HG03469 (cell line): ENCODE measurements at regions not wholly inside any gene's neighbourhood (a gene's known extent, or its start where the extent isn't known, plus 50 kb on each side); places are given as distances from the start of the nearest gene placed in this dataset.

Experiments used
- ATAC-seq: cut with Tn5 transposase; IDR thresholded peaks from one replicate; pipeline ENCODE4 v1.9.1; 2021; ENCODE audit warnings: mild to moderate bottlenecking, moderate library complexity, moderate number of reproducible peaks; ENCODE audit not compliant: unreplicated experiment

GRCh38 chr4:175946472-175947116 is 119.0 kb upstream of the WDR17 start:
- ATAC-seq = no peak

DNA sequence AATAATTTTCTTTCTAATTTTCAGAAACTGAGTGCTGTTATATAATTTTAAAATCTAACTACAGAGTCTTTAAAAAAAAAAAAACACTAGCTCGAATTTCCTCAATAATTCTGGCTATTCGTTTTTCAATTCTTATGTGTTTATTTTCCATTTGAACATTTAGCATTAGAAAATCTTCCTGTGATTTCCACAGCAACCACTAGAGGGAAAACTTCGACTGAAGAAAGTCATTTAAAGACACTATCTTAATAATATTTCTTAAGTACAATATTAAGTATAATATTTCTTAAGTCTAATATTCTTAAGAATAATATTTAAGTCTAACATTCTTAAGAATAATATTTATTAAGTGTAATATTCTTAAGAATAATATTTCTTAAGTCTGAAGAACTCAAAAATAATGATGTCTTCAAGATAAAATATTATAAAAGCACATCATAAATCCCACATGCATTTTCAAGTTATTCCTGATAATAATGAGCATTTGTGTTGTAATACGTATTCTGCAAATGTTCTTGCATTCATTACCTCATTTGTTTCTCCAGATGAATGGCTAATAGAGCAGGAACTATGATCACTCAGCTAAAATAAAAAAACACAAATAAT is 118.4 kb upstream of the WDR17 start:
- no peak for ATAC-seq

GRCh38 chr4:175951794-175952193 is 113.8 kb upstream of the WDR17 start:
- no peak for ATAC-seq

GRCh38 chr4:175953116-175953515 is 112.5 kb upstream of the WDR17 start:
- no peak for ATAC-seq

- peak; percentile 87 for ATAC-seq
Observed at GRCh38 chr4:175953960-175954521, 111.6 kb upstream of the WDR17 start.

- no peak for ATAC-seq
Observed at GRCh38 chr4:175954685-175955084, 111.0 kb upstream of the WDR17 start.

DNA sequence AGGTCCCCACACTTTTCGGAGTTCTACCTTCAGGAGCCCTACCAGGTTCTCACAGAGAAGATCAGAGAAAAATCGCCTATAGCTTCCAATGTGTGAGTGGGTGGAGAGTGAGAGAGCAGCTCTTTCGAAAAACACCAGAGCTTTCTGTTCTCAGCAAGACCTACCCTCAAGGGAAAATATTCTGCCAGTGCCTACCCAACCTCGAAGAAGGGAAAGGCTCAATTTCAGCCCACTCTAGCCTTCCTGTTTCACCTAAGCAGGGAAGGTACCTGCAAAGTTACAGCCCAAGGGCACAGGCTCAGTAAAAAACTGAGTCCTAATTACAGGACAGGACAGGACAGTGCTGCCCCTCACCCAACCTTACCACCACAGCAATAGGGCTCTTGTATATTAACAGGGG is 104.0 kb upstream of the WDR17 start:
- peak; percentile 93 for ATAC-seq

DNA sequence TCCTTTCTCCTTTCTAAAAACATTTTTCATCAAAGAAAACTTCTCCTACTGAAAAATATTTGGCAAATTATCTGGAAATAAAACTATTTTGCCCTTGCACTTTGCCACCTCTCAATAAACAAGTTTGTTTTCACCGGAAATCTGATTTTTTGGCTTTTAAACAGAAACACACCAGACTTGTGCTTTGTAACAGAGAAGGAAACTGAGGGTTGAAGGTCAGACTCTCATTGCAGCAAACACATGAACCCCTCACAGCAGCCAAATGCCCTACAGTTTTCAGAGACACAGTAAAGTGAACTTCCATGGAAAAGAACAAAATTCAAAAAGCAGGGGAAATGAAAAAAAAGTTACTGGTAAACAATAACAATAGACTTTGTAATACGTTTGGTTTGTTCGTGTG is 95.6 kb upstream of the WDR17 start:
- no peak for ATAC-seq

DNA sequence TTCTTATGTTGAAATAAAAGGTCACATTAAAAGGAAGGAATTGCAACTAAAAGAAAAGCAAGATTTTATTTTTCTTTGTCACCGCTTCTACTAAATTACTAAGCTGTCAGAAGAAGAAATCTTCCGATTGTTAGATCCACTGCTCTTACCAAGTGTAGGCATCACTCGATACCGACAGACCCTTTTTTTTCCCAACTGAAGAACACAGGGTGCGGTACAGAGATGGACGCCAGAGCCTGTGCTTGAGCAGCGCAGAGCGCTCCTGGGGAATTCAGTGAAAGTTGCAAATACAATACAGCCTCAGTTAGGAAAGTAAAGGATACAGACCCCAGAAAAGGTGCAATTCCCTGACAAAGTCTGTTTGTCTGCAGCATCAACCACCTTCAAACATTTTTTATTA is 94.9 kb upstream of the WDR17 start:
- no peak for ATAC-seq

DNA sequence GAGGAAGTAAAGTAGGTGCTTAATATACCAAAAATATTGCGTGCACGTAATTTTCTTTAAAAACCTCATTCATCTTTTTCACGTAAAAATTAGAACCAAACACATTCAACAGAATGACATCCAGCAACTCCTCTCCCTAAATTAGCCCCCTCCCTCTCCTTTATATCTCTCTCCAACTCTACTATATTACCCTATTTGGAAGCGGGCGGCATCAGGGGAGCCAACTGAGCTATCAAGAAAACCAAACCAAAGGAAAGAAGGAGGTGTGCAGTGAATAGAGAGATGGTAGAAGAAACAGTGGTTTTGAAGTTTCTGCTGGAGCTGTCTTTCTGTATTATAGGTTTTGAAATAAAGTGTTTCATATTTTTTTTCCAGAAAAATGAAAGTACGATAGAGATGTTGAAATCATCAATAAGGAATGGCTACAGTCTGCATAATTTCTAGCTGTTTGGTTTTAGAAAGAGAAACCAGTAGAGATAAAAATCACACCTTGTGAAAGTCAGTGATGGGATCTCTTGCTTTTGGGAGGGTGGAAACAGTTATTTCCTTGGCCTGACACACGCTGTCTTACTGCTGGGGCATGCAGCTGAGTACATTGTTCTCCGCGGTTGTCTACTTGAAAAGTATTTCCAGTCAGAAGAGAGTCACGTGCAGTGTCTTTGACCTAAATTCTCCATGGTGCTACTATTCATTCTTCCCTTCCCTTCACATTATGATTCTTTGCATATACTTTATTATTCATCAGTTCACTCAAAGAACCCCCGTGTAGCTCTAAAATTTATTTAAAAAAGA is 94.1 kb upstream of the WDR17 start:
- no peak for ATAC-seq

GRCh38 chr4:175973027-175973923 is 92.4 kb upstream of the WDR17 start:
- ATAC-seq = no peak

GRCh38 chr4:175983636-175984035 is 82.0 kb upstream of the WDR17 start:
- ATAC-seq = no peak

DNA sequence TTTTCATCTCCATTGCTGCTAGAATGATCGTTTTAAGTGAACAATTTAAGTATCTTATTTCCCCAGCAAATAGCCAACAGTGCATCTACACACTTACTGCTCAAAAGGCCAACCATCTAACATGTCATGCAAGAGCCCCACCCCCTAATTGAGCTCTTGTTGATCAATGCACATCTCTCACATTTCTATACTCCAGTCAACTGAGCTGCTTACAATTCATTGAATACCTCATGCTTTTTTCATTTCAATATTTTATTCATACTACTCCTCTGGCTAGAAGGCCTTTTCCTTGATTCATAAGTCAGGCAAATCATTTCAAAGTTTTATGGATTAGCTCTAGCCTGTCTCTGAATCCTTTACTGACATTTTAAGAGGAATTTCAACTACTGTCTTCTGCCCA is 79.0 kb upstream of the WDR17 start:
- no peak for ATAC-seq

- ATAC-seq = no peak
Observed at GRCh38 chr4:175988511-175988910, 77.1 kb upstream of the WDR17 start.

- ATAC-seq = no peak
Observed at GRCh38 chr4:175996206-175996605, 69.4 kb upstream of the WDR17 start.

DNA sequence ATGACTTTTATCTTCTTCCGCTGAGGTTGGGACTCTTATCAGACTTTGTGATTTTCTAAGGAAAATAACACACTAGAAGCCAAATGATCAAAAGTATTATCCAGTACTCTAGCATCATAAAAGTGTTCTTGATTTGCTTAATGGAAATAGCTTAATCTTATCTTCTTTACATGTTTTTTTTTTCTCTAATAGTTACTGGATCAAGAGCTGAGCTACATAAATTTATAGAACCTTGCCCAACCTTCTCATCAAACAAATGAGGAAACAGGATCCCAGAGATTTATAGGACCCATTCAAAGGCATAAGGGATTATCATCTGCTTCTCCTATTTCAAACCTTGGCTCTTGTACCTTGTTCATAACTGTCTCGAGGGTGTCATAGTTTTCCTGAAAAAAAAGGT is 68.3 kb upstream of the WDR17 start:
- no peak for ATAC-seq

- ATAC-seq = no peak
Observed at GRCh38 chr4:175998782-175999181, 66.9 kb upstream of the WDR17 start.

- ATAC-seq = no peak
Observed at GRCh38 chr4:175999944-176000343, 65.7 kb upstream of the WDR17 start.

DNA sequence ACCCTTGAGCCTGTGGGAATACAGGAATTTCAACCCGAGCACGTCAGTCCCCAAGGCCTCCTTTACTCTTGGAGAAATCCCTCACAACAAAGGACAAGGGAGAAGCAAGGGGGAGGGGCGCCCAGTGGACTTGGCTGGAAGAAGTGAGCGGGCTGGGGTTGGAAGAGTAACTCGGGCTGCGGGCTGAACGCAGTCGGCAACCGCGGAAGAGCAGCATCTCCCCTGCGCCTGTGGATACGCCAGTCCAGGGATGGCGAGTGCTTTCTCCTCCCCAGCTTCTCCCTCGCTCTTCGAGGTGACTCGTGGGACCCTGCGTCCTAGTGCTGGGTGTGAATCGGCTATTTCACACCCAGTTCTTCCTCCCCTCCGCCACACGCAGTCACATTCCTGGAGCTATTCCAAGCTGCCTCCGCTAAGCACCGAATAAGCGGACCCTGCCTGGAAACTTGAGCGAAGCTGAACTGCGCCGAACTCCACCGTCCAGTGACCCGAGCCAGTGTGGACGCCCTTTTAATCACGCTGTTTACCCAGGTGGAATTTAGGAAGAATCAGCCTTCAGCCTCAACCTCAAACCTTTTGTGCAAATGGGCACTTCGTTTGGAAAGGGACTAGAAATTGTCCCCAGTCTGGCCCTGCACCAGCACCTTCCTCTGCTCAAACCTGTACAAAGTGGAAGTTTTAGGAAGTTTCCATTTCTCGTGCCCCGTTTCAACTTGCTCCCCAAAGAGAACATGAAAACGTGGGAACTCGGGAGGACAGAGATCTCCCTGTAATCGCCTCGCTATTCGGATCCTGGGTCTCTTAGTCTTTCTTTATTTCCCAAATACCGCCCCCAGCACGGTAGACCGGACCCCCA is 64.3 kb upstream of the WDR17 start:
- ATAC-seq = no peak
